KOPT-K1 (cell line): ENCODE measurements at regions not wholly inside any gene's neighbourhood (a gene's known extent, or its start where the extent isn't known, plus 50 kb on each side); places are given as distances from the start of the nearest gene placed in this dataset.

Experiments used
- H3K27ac ChIP-seq: fragments of 200-600 bp; sonication (generic); 2 replicates; pipeline ENCODE4 v1.5.1; 2016; ENCODE audit warnings: antibody characterized with exemption, mild to moderate bottlenecking, low read depth, low read length; ENCODE audit not compliant: poor library complexity, severe bottlenecking
- H3K36me3 ChIP-seq: fragments of 200-600 bp; sonication (generic); 2 replicates; pipeline ENCODE4 v1.5.1; 2017; ENCODE audit warnings: antibody characterized with exemption, mild to moderate bottlenecking, low read length, moderate library complexity; ENCODE audit not compliant: insufficient read depth
- H3K9me3 ChIP-seq: fragments of 200-600 bp; sonication (generic); 2 replicates; pipeline ENCODE4 v1.5.1; 2017; ENCODE audit warnings: antibody characterized with exemption, low read length, mild to moderate bottlenecking; ENCODE audit not compliant: insufficient read depth, poor library complexity, severe bottlenecking

DNA sequence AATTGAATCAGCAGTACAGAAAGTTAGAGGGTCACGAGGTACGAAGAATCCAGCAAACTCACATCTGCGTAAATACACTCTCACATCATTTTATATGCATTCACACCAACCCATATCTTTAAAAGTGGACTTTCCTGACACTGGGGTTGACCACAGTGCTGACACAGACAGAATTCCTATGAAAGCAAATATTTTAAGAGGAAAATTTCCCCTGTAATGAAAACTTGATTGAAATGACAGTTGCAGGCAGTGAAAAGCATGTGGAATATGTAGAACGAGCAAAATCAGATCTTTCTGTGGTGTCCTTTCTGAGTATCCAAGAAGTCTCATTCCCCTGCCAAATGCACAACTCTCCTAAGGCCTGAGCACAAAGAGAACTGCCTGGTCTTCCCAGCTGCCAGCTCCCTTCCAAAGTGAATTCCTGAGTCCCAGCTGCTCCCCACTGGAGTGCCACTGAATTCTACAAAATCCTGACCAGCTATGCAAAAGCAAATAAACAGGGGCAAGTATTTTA is 50.5 kb upstream of the FAM9C start:
- Histone ChIP-seq H3K36me3 (no peaks in the 10 kb centered on the region), H3K9me3 (peaks cover 6% of the 10 kb centered on the region), H3K27ac (peak overlapping the region; percentile 48)

DNA sequence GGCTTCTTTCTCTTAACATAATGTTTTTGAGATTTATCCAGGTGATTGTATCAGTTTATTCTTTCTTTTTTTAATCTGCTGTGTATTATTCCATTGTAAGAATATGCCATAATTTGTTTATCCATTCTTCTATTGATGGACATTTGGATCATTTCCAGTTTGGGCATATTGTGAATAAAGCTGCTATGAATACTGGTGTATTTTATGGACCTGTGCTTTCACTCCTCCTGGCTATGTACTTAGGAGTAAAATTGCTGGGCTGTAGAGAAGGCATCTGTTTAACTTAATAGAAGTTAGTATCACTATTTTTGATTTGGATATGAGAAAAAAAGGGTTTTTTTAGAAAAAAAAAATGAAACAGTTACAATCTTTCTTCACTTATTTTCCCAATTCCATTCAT is 50.0 kb upstream of the FAM9C start:
- Histone ChIP-seq H3K27ac (peak overlapping the region; percentile 100), H3K36me3 (no peaks in the 10 kb centered on the region), H3K9me3 (peaks cover 6% of the 10 kb centered on the region)
